ENCODE measurements at regions not wholly inside any gene's neighbourhood (a gene's known extent, or its start where the extent isn't known, plus 50 kb on each side); places are given as distances from the start of the nearest gene placed in this dataset.
"Not testable (repeated sequence)": the region's sequence is repeated elsewhere in the genome, so short reads cannot be mapped to it uniquely, and the experiment has no call there.

- no peak for DNase-seq
Observed at GRCh38 chr14:96688629-96689028, 108.6 kb upstream of the VRK1 start.

GRCh38 chr14:96690713-96691383, 106.3 kb upstream of the VRK1 start:
- DNase-seq, result no peak

- no peak for DNase-seq
Observed at GRCh38 chr14:96693252-96693820, 103.8 kb upstream of the VRK1 start.

GRCh38 chr14:96693987-96694386, 103.2 kb upstream of the VRK1 start:
- DNase-seq, result no peak

DNA sequence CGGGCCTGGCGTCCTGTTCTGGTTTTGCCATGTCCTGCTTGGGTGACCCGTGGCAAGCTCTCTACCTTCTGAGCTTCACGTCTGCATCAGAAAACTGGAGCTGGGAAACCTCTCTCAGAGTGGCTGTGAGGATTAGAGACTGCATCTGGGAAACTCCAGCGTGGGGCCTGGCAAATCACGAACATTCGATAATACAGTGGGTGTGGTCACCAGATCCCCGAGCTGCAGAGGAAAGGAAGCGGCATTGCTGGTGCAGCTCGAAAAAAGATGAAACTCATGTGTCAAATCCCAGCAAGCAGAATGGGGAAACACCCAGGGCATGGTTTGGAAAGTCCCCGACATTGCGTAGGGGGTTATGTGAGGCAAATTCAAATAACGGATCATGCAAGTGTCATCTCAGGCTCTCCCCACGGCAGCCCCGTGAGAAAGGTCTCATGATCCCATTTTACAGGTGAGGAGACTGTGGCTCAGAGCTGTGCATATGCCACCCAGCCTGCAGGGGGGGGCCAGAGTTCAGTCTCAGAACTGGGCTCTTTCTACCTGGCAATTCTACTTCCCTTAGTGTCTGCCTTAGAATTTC, 98.1 kb upstream of the VRK1 start:
- DNase-seq, result no peak

GRCh38 chr14:96699666-96700065, 97.5 kb upstream of the VRK1 start:
- DNase-seq, result no peak

GRCh38 chr14:96702831-96703230, 94.4 kb upstream of the VRK1 start:
- DNase-seq, result no peak

DNA sequence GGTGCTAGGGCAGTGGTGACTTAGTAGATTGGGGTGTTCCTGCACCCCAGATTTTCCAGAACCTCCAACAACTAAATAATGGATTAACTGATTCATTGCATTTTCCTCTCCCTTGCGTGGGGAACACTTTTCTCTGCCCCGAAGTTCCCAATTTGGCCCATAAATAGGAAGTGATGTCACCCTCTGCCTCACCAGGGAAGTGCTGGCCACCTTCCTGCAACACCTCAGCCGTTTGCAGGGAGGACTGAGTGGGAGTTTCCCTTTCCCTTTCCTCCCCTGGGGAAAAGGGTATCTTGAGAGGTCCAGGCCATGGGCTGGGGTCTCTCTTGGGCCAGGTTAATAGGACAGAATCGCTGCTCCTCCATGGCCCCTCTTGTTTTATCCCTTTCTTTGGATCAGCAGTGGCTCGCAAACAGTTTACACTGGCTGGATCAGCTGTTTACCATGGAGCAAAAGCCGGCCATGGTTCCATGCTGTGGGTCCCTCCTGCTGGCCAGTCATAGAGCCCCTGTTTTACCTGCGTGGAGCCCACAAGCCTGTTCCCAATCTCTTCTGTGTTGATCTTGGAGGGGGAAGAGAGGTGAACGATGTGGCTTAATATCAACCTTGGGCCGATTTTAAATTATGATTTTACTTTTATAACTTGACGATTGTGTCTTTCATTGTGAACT, 91.6 kb upstream of the VRK1 start:
- DNase-seq, result no peak

DNA sequence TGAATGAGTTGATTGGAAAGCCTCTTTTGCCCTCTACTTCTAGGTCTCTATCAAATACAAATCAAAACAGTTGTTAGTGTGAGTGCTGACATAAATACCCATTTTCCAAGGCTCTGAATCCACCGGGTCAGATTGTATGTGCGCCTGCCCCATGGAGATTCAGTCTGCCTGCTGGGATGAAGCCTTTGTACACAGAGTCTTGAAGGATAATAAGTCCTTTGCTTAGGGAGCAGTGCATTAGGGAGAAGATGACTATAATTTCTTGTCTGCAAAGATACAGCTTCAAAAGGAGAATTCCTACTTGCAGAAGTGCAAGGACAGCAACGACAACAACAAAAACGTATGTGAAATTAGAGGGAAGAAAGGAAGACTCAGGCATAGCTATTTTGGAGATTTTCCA, 90.3 kb upstream of the VRK1 start:
- DNase-seq, result no peak

DNA sequence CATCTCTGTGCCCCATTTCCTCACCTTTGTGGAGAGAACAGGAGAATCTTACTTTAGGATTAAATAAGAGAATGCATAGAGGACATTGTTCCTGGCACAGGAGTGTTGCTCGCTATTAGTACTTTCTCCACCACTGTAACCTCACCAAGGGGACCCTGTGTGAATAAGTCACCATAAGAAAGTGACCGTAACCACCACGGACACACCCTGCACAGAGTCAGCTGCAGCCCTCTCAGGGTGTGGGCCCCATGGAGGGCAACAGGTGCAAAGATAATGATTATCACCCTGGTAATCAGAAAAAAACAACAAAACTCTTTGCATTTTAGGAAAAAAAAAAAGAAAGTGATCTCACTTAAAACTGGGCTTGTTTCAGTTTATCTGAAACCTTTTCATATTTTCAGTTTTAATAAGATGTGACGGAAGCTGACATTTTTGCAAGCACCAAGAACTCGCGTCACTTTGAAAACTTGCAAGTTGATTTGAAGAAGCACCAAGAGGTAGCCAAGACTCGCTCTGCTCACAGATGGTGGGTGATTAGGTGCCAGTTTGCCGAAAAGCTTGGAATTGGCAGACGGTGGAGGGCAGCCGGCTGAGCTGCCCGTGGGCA, 87.0 kb upstream of the VRK1 start:
- DNase-seq, result no peak

GRCh38 chr14:96711559-96712267, 85.5 kb upstream of the VRK1 start:
- no peak for DNase-seq

DNA sequence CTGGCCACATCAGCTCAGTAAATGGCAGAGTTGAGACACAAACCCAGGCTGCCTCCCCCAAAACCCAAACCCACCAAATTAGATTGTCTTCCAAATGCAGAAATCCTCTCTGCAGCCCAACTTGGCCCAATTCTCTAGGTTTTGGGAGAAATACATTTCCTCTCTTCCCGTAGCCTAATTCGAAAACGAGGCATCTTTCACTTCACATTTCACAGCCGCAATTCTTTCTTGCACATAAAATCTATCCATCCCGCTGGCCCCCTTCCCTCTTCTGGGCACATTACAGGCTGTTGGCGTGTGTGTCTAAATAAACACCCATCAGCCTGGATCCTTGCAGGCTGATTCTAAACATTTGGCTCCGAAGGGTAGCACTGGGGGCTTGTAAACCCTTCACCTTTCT, 83.8 kb upstream of the VRK1 start:
- DNase-seq, result no peak

DNA sequence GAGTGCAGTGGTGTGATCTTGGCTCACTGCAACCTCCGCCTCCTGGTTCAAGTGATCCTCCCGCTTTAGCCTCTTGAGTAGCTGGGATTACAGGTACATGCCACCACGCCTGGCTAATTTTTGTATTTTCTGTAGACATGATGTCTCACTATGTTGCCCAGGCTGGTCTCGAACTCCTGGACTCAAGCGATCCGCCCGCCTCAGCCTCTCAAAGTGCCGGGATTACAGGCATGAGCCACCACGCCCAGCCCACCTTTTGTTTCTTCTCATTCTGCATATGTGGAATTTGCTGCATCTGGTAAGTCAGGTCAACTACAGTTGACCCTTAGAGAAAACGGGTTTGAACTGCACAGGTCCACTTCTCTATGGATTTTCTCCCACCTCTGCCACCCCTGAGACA, 82.6 kb upstream of the VRK1 start:
- not testable (repeated sequence) for DNase-seq

DNA sequence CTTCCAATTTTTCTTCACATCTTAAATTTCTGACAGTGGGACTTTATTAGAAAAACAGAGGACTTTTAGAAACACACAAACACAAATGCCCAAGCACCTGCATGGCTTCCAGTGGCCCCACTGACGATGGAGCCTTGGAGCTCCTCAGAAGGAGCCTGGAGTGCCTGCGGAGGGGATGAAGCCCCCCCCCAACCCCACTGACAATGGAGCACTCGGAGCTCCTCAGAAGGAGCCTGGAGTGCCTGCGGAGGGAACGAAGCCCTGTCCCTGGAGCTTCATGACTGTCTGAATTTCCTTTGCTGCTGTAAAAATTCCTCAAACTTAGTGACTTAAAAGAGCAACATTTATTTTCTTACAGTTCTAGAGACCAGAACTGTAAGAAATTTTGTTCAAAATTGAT, 80.1 kb upstream of the VRK1 start:
- DNase-seq, result no peak

- no peak for DNase-seq
Observed at GRCh38 chr14:96718407-96718806, 78.8 kb upstream of the VRK1 start.

DNA sequence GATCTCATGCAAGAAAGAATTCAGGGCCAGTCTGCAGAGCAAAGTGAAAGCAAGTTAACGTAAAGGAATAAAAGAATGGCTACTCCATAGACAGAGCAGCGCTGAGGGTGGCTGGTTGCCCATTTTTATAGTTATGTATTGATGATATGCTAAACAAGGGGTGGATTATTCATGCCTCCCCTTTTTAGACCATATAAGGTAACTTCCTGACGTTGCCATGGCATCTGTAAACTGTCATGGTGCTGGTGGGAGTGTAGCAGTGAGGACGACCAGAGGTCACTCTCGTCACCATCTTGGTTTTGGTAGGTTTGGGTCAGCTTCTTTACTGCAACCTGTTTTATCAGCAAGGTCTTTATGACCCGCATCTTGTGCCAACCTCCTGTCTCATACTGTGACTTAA, 76.5 kb upstream of the VRK1 start:
- not testable (repeated sequence) for DNase-seq

DNA sequence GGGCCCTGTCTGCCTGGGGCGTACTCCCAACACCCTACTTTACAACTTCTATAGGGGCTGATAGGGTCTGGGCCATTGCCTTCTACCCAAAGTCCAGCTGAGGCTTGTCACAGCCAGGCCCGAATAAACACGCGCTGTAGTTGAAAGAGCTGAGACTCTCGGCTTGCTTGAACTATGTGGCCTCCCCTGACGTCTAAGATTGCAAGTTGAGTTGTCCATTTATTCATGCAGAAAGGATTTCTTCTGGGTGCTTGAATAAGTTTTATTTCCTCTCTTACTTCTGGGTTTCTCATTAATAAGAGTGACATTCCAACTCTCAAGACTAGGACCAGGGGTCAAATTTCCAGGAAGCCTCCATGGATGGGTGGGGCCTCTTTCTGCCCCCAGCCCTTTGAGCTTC, 74.4 kb upstream of the VRK1 start:
- no peak for DNase-seq

DNA sequence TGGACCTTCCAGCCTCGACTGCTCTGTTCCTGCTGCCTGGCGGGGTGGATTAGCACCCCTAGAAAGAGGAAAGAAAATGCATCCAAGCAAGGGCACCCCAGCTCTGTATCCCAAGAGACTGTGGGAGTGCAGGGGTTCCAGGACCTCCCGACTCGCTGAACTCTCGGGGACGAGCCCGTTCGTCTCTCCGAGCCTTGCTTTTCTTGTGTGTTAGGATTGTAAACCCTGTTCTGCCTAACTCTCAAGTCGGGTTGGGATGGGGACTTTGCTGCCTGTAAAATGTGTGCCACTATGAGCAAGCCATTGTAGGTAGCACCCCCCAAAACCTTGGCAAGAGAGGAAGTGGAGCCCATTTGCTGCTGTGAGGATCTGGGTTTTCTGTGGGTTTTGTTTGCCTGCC, 73.2 kb upstream of the VRK1 start:
- DNase-seq, result no peak

DNA sequence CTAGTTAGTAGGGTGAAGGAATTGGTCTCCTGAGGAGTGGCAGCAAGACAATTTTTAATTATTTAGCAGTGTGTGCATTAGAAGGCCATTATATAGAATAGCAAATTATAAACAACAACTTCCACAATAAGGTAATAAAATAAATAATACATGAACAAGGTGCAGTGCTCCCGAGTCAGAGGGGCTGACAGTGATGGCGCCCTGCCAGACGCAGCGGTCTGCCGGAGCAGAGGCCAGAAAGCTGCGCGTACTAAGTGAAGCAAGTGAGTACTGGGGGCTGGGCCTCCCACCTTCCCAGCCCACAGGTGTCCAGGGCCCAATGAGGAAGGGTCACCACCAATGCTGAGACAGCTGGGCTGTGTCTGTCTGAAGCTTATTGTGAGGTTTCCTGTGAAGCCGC, 72.0 kb upstream of the VRK1 start:
- no peak for DNase-seq

GRCh38 chr14:96727073-96727472, 70.1 kb upstream of the VRK1 start:
- DNase-seq, result no peak

- no peak for DNase-seq
Observed at GRCh38 chr14:96727491-96727890, 69.7 kb upstream of the VRK1 start.

- DNase-seq, result no peak
Observed at GRCh38 chr14:96727980-96728717, 69.0 kb upstream of the VRK1 start.

Measured in NCI-H2029 treated with DMSO at 0.1 percent for 48 hours (cell line).